Breast epithelium (tissue), 4 donors: ENCODE measurements at regions not wholly inside any gene's neighbourhood (a gene's known extent, or its start where the extent isn't known, plus 50 kb on each side); places are given as distances from the start of the nearest gene placed in this dataset.
"Not testable (repeated sequence)": the region's sequence is repeated elsewhere in the genome, so short reads cannot be mapped to it uniquely, and the experiment has no call there.

Experiments used
- DNase-seq, 2 donors: peaks; one replicate each; pipeline ENCODE4 v3.0.0-alpha.2; 2019; ENCODE audit warnings: low spot score in 2 of 2
- H3K27ac ChIP-seq, 2 donors: fragments of 200-600 bp; sonication (generic) in 1 of 2; one replicate each; pipeline ENCODE4 v1.5.1; 2016 to 2019; ENCODE audit warnings: mild to moderate bottlenecking in 1 of 2
- H3K27me3 ChIP-seq, 2 donors: fragments of 200-600 bp; sonication (generic) in 1 of 2; one replicate each; pipeline versions ENCODE4 v1.5.1 to v1.6.0; 2017 to 2019; ENCODE audit warnings: control low read depth in 1 of 2, mild to moderate bottlenecking in 1 of 2
- H3K36me3 ChIP-seq: fragments of 200-600 bp; one replicate; pipeline ENCODE4 v1.5.1; 2019
- H3K4me1 ChIP-seq, 2 donors: fragments of 200-600 bp; sonication (generic); one replicate each; pipeline ENCODE4 v1.5.1; 2016 to 2019; ENCODE audit warnings: control low read depth in 1 of 2
- H3K4me3 ChIP-seq, 3 donors: fragments of 200-600 bp; sonication (generic); 1 replicate in 2 of 3; 2 replicates in 1 of 3; pipeline ENCODE4 v1.5.1; 2016 to 2019; ENCODE audit warnings: mild to moderate bottlenecking in 3 of 3, moderate library complexity in 2 of 3
- H3K9me3 ChIP-seq, 2 donors: fragments of 200-600 bp; sonication (generic) in 1 of 2; one replicate each; pipeline ENCODE4 v1.5.1; 2016 to 2019; ENCODE audit warnings: control low read depth in 1 of 2
- CTCF ChIP-seq, 3 donors: fragments of 450-650 bp; IDR thresholded peaks; one replicate each; pipeline ENCODE4 v1.5.1; 2016 to 2017; ENCODE audit warnings: antibody characterized with exemption in 3 of 3, mild to moderate bottlenecking in 3 of 3, moderate library complexity in 3 of 3
- POLR2A ChIP-seq: fragments of 450-650 bp; IDR thresholded peaks from one replicate; pipeline ENCODE4 v1.6.1; 2016; ENCODE audit warnings: antibody characterized with exemption, mild to moderate bottlenecking, moderate library complexity
- POLR2AphosphoS5 ChIP-seq, 3 donors: sonication (generic); formaldehyde crosslinking; IDR thresholded peaks; one replicate each; pipeline ENCODE4 v1.6.1; 2017; ENCODE audit warnings: antibody characterized with exemption in 3 of 3
- intact Hi-C: fragments of 100-400 bp; cut with DNase I; formaldehyde crosslinking; loops from one replicate; pipeline ENCODE4 v1.15.1; 2023; ENCODE audit warnings: low total_unique reads

- TF ChIP-seq POLR2AphosphoS5 (IDR thresholded peaks at IDR 0.05) (no peak), POLR2A (no peak), CTCF (IDR thresholded peaks at IDR 0.05) (no peak)
- intact Hi-C loops: no loop called here
- H3K27me3 ChIP-seq: no peaks in the 10 kb centered on the region
- H3K4me3 ChIP-seq: no peak overlapping the region
- no peaks in the 10 kb centered on the region for H3K4me1 ChIP-seq
- H3K27ac ChIP-seq: no peak overlapping the region
- no peaks in the 10 kb centered on the region for H3K9me3 ChIP-seq
- no peak for DNase-seq
- no peaks in the 10 kb centered on the region for H3K36me3 ChIP-seq
Observed at GRCh38 chr1:95655321-95656020, 421.5 kb downstream of the RWDD3 start.

GRCh38 chr1:95657248-95657647 lies 423.2 kb downstream of the RWDD3 start:
- TF ChIP-seq POLR2AphosphoS5 (IDR thresholded peaks at IDR 0.05): no peak
- TF ChIP-seq CTCF (IDR thresholded peaks at IDR 0.05): no peak
- no peak for TF ChIP-seq POLR2A
- Histone ChIP-seq H3K4me1 (no peaks in the 10 kb centered on the region), H3K27ac (no peak overlapping the region), H3K36me3 (no peaks in the 10 kb centered on the region), H3K9me3 (no peaks in the 10 kb centered on the region), H3K27me3 (no peaks in the 10 kb centered on the region), H3K4me3 (no peak overlapping the region)
- intact Hi-C loops: no loop called here
- DNase-seq: no peak

- H3K27ac ChIP-seq: no peak overlapping the region
- peaks cover 0 to 9% of the 10 kb centered on the region in 2 donors for H3K9me3 ChIP-seq
- TF ChIP-seq POLR2A (no peak), CTCF (IDR thresholded peaks at IDR 0.05) (no peak), POLR2AphosphoS5 (IDR thresholded peaks at IDR 0.05) (no peak)
- no peaks in the 10 kb centered on the region for H3K4me1 ChIP-seq
- DNase-seq: no peak
- H3K36me3 ChIP-seq: no peaks in the 10 kb centered on the region
- intact Hi-C loops: no loop called here
- no peak overlapping the region for H3K4me3 ChIP-seq
- no peaks in the 10 kb centered on the region for H3K27me3 ChIP-seq
Observed at GRCh38 chr1:95659166-95659565, 425.2 kb downstream of the RWDD3 start.

GRCh38 chr1:95659588-95659987 lies 425.6 kb downstream of the RWDD3 start:
- intact Hi-C loops: no loop called here
- TF ChIP-seq POLR2A: no peak
- no peak for TF ChIP-seq POLR2AphosphoS5 (IDR thresholded peaks at IDR 0.05)
- TF ChIP-seq CTCF (IDR thresholded peaks at IDR 0.05): no peak

GRCh38 chr1:95660736-95661135 lies 426.7 kb downstream of the RWDD3 start:
- Histone ChIP-seq H3K4me1 (no peaks in the 10 kb centered on the region), H3K27me3 (no peaks in the 10 kb centered on the region), H3K36me3 (no peaks in the 10 kb centered on the region), H3K27ac (no peak overlapping the region), H3K9me3 (peaks cover 0 to 9% of the 10 kb centered on the region in 2 donors), H3K4me3 (no peak overlapping the region)
- no peak for DNase-seq
- intact Hi-C loops: no loop called here
- TF ChIP-seq POLR2AphosphoS5 (IDR thresholded peaks at IDR 0.05) (no peak), CTCF (IDR thresholded peaks at IDR 0.05) (no peak), POLR2A (no peak)

More at GRCh38 chr1:95659588-95659987, 425.6 kb downstream of the RWDD3 start:
- H3K27me3 ChIP-seq: no peaks in the 10 kb centered on the region
- peaks cover 0 to 9% of the 10 kb centered on the region in 2 donors for H3K9me3 ChIP-seq
- no peaks in the 10 kb centered on the region for H3K36me3 ChIP-seq
- no peaks in the 10 kb centered on the region for H3K4me1 ChIP-seq
- H3K27ac ChIP-seq: no peak overlapping the region
- H3K4me3 ChIP-seq: no peak overlapping the region
- DNase-seq: no peak

- H3K4me3 ChIP-seq, H3K36me3 ChIP-seq, intact Hi-C loops, H3K27me3 ChIP-seq, H3K27ac ChIP-seq, H3K4me1 ChIP-seq, DNase-seq, H3K9me3 ChIP-seq: not testable (repeated sequence)
Observed at GRCh38 chr1:95663530-95663929, 429.5 kb downstream of the RWDD3 start.
